ENCODE measurements at regions not wholly inside any gene's neighbourhood (a gene's known extent, or its start where the extent isn't known, plus 50 kb on each side); places are given as distances from the start of the nearest gene placed in this dataset.

- Mint-ChIP-seq H3K27ac (peak overlapping the region; percentile 87), H3K9me3 (ENCODE audit: low read depth) (no peaks in the 10 kb centered on the region), H3K27me3 (no peaks in the 10 kb centered on the region), H3K36me3 (ENCODE audit: insufficient read depth) (no peaks in the 10 kb centered on the region), H3K4me1 (ENCODE audit: low read depth) (peaks cover 31% of the 10 kb centered on the region), H3K4me3 (ENCODE audit: low read depth) (no peak overlapping the region)
- TF ChIP-seq CTCF (IDR thresholded peaks at IDR 0.05; ENCODE audit: unreplicated experiment) = no peak
- no peak for DNase-seq (ENCODE audit: low spot score, unreplicated experiment)
Observed at GRCh38 chr10:110398419-110399105, 93.8 kb upstream of the SMNDC1 start.

- H3K4me1 Mint-ChIP-seq (ENCODE audit: low read depth) = peaks cover 29% of the 10 kb centered on the region
- DNase-seq (ENCODE audit: low spot score, unreplicated experiment) = no peak
- no peaks in the 10 kb centered on the region for H3K9me3 Mint-ChIP-seq (ENCODE audit: low read depth)
- H3K4me3 Mint-ChIP-seq (ENCODE audit: low read depth) = no peak overlapping the region
- H3K27ac Mint-ChIP-seq = peak overlapping the region; percentile 87
- H3K27me3 Mint-ChIP-seq = no peaks in the 10 kb centered on the region
- TF ChIP-seq CTCF (IDR thresholded peaks at IDR 0.05; ENCODE audit: unreplicated experiment) = no peak
- H3K36me3 Mint-ChIP-seq (ENCODE audit: insufficient read depth) = no peaks in the 10 kb centered on the region
Observed at GRCh38 chr10:110399106-110399964, 94.6 kb upstream of the SMNDC1 start.

GRCh38 chr10:110399965-110400933 lies 95.5 kb upstream of the SMNDC1 start:
- no peak overlapping the region for H3K4me3 Mint-ChIP-seq (ENCODE audit: low read depth)
- no peaks in the 10 kb centered on the region for H3K36me3 Mint-ChIP-seq (ENCODE audit: insufficient read depth)
- no peak overlapping the region for H3K27ac Mint-ChIP-seq
- TF ChIP-seq CTCF (IDR thresholded peaks at IDR 0.05; ENCODE audit: unreplicated experiment) = no peak
- DNase-seq (ENCODE audit: low spot score, unreplicated experiment) = no peak
- H3K4me1 Mint-ChIP-seq (ENCODE audit: low read depth) = peaks cover 27% of the 10 kb centered on the region
- H3K27me3 Mint-ChIP-seq = no peaks in the 10 kb centered on the region
- H3K9me3 Mint-ChIP-seq (ENCODE audit: low read depth) = no peaks in the 10 kb centered on the region

- H3K9me3 Mint-ChIP-seq (ENCODE audit: low read depth) = no peaks in the 10 kb centered on the region
- peaks cover 19% of the 10 kb centered on the region for H3K4me1 Mint-ChIP-seq (ENCODE audit: low read depth)
- no peak overlapping the region for H3K4me3 Mint-ChIP-seq (ENCODE audit: low read depth)
- no peaks in the 10 kb centered on the region for H3K36me3 Mint-ChIP-seq (ENCODE audit: insufficient read depth)
- no peak overlapping the region for H3K27ac Mint-ChIP-seq
- no peak for DNase-seq (ENCODE audit: low spot score, unreplicated experiment)
- TF ChIP-seq CTCF (IDR thresholded peaks at IDR 0.05; ENCODE audit: unreplicated experiment) = no peak
- H3K27me3 Mint-ChIP-seq = no peaks in the 10 kb centered on the region
Observed at GRCh38 chr10:110401401-110402076, 96.2 kb upstream of the DUSP5 start.
